HEK293T (cell line): ENCODE measurements at regions not wholly inside any gene's neighbourhood (a gene's known extent, or its start where the extent isn't known, plus 50 kb on each side); places are given as distances from the start of the nearest gene placed in this dataset.

Experiments used
- CTCF ChIA-PET: fragments of 350-600 bp; formaldehyde crosslinking; extraction: SDS; loops from one replicate; lab custom pipeline; 2021; ENCODE audit warnings: antibody characterized with exemption, inconsistent platforms; lab: Yijun Ruan, JAX
- POLR2A ChIA-PET: fragments of 350-600 bp; formaldehyde crosslinking; extraction: SDS; loops from one replicate; lab custom pipeline; 2020; ENCODE audit warnings: antibody characterized with exemption, inconsistent platforms; lab: Yijun Ruan, JAX
- DNase-seq: peaks from one replicate; pipeline ENCODE4 v3.0.0; 2012; ENCODE audit warnings: mixed read lengths; ENCODE audit errors: extremely low spot score
- ARNT ChIP-seq: fragments of 450-650 bp; IDR thresholded peaks from 2 replicates; pipeline ENCODE4 v1.6.1; 2017; ENCODE audit warnings: mild to moderate bottlenecking
- BHLHE40 ChIP-seq: fragments of 450-650 bp; IDR thresholded peaks from 2 replicates; pipeline ENCODE4 v1.6.1; 2016; ENCODE audit warnings: mild to moderate bottlenecking, moderate library complexity, borderline replicate concordance
- CTBP1 ChIP-seq: fragments of 450-650 bp; IDR thresholded peaks from 2 replicates; pipeline ENCODE4 v1.6.1; 2016; ENCODE audit warnings: borderline replicate concordance
- ELF4 ChIP-seq: fragments of 450-650 bp; IDR thresholded peaks from 2 replicates; pipeline ENCODE4 v1.6.1; 2017; ENCODE audit warnings: antibody characterized with exemption
- FOXA1 ChIP-seq: fragments of 450-650 bp; IDR thresholded peaks from 2 replicates; pipeline ENCODE4 v1.6.1; 2016; ENCODE audit warnings: mild to moderate bottlenecking
- FOXK2 ChIP-seq: fragments of 450-650 bp; IDR thresholded peaks from 2 replicates; pipeline ENCODE4 v1.6.1; 2016; ENCODE audit warnings: mild to moderate bottlenecking
- FOXM1 ChIP-seq: fragments of 450-650 bp; IDR thresholded peaks from 2 replicates; pipeline ENCODE4 v1.6.1; 2017; ENCODE audit warnings: mild to moderate bottlenecking, borderline replicate concordance
- HDGF ChIP-seq: fragments of 450-650 bp; IDR thresholded peaks from 2 replicates; pipeline ENCODE4 v1.6.1; 2017; ENCODE audit warnings: antibody characterized with exemption, borderline replicate concordance
- L3MBTL2 ChIP-seq: fragments of 450-650 bp; conservative IDR thresholded peaks from 2 replicates; pipeline ENCODE4 v1.6.1; 2016; ENCODE audit warnings: mild to moderate bottlenecking
- LEF1 ChIP-seq: fragments of 450-650 bp; IDR thresholded peaks from 2 replicates; pipeline ENCODE4 v1.6.1; 2017; ENCODE audit warnings: mild to moderate bottlenecking, borderline replicate concordance
- NFRKB ChIP-seq: fragments of 450-650 bp; IDR thresholded peaks from 2 replicates; pipeline ENCODE4 v1.6.1; 2016; ENCODE audit warnings: mild to moderate bottlenecking, moderate library complexity
- SP1 ChIP-seq: fragments of 450-650 bp; IDR thresholded peaks from 2 replicates; pipeline ENCODE4 v1.6.1; 2017
- SUZ12 ChIP-seq: fragments of 450-650 bp; IDR thresholded peaks from 2 replicates; pipeline ENCODE4 v1.6.1; 2016; ENCODE audit warnings: mild to moderate bottlenecking
- TARDBP ChIP-seq: fragments of 450-650 bp; IDR thresholded peaks from 2 replicates; pipeline ENCODE4 v1.6.1; 2016
- ZNF384 ChIP-seq: fragments of 450-650 bp; IDR thresholded peaks from 2 replicates; pipeline ENCODE4 v1.6.1; 2016
- TF ChIP-seq, protein P1 (sequence below): fragments of 450-650 bp; IDR thresholded peaks from 2 replicates; pipeline ENCODE4 v1.6.1; 2016

DNA sequence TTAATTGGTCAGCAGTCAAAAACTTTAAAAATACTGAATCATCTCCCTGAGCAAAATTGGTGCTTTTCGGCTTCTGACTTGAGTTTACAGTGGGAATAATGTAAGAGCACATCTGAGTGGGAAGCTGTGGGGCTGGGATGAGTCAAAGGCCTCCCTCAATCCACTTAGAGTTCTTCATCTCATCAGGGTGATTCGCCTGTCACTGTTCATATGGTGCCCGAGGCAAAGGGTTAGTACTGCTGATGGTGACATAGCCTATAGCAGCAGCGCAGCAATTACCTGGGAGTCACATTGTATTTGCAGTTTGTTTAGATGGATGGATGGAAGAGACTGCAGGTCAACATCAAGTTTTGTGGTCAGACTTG lies 113.8 kb upstream of the ZNF608 start:
- ChIA-PET POLR2A (interaction anchor here (0.8 to 1.0 kb wide), 2 partner anchors 10 to 11 kb away, joined by 3 read pairs; no protein-coding TSS in a partner anchor), CTCF (interaction anchor here (0.6 kb wide), 1 partner anchor 1875 kb away, joined by 6 read pairs; no protein-coding TSS in a partner anchor)
- TF ChIP-seq BHLHE40 (no peak), L3MBTL2 (no peak), CTBP1 (no peak)
- DNase-seq = no peak

DNA sequence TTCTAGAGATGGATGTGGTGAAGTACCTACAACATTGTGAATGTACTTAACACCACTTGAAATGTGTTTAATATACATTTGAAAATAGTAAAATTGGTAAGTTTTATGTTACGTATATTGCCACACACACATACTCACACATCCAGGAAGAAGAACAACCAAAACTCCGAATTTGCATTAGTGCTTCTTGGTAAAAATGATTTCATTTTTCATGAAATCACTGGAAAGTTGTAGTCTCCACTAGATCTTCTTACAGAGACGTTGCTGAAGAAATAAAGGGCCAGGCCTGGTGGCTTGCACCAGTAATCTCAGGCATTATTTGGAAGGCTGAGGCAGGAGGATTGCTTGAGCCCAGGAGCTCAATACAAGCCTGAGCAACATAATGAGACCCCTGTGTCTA lies 118.6 kb upstream of the ZNF608 start:
- no peak for TF ChIP-seq SUZ12
- TF ChIP-seq L3MBTL2 = no peak
- no peak for TF ChIP-seq FOXK2
- no peak for TF ChIP-seq CTBP1
- TF ChIP-seq, protein P1, sequence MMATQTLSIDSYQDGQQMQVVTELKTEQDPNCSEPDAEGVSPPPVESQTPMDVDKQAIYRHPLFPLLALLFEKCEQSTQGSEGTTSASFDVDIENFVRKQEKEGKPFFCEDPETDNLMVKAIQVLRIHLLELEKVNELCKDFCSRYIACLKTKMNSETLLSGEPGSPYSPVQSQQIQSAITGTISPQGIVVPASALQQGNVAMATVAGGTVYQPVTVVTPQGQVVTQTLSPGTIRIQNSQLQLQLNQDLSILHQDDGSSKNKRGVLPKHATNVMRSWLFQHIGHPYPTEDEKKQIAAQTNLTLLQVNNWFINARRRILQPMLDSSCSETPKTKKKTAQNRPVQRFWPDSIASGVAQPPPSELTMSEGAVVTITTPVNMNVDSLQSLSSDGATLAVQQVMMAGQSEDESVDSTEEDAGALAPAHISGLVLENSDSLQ = no peak
- ChIA-PET CTCF (interaction anchor here (0.6 kb wide), 1 partner anchor 17 kb away, joined by 3 read pairs; no protein-coding TSS in a partner anchor), POLR2A (no interaction called here)
- DNase-seq = no peak

DNA sequence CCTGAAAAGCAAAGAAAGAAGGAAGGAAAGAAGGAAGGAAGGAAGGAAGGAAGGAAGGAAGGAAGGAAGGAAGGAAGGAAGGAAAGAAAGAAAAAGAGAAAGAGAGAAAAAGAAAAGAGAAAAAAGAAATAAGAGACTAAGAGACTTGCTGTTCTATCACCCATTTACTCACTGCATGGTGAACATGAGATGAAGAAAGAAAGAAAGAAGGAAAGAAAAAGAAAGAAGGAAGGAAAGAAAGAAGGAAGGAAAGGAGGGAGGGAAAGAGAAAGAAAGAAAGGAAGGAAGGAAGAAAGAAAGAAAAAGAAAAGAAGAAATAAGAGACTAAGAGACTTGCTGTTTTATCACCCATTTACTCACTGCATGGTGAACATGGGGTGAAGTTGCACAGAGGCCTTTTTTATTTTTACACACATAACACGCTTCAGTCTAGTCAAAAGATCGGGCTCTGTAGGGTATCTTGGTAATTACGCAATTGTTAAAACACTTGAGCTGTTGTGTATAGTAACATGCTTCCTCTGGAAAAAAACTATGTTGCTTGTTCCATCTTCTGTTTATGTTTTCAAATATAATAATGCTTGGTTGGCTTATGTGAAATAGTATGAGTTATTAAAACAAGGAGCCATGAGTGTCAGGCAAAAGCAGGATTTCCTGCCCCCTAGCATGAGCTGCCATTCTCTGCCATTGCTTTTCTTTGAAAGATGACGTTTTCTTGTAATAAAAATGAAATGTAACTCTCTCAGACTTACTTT lies 119.3 kb upstream of the ZNF608 start:
- TF ChIP-seq, protein P1 = no peak
- no peak for TF ChIP-seq HDGF
- TF ChIP-seq L3MBTL2 = peak; percentile 80
- TF ChIP-seq SP1 = no peak
- DNase-seq = no peak
- CTCF ChIA-PET = interaction anchor here (0.6 to 1.2 kb wide), 4 partner anchors 16 to 794 kb away, joined by 3 read pairs; no protein-coding TSS in a partner anchor
- POLR2A ChIA-PET = interaction anchor here (0.7 to 1.3 kb wide), 4 partner anchors 36 to 117 kb away, joined by 3 read pairs; no protein-coding TSS in a partner anchor

DNA sequence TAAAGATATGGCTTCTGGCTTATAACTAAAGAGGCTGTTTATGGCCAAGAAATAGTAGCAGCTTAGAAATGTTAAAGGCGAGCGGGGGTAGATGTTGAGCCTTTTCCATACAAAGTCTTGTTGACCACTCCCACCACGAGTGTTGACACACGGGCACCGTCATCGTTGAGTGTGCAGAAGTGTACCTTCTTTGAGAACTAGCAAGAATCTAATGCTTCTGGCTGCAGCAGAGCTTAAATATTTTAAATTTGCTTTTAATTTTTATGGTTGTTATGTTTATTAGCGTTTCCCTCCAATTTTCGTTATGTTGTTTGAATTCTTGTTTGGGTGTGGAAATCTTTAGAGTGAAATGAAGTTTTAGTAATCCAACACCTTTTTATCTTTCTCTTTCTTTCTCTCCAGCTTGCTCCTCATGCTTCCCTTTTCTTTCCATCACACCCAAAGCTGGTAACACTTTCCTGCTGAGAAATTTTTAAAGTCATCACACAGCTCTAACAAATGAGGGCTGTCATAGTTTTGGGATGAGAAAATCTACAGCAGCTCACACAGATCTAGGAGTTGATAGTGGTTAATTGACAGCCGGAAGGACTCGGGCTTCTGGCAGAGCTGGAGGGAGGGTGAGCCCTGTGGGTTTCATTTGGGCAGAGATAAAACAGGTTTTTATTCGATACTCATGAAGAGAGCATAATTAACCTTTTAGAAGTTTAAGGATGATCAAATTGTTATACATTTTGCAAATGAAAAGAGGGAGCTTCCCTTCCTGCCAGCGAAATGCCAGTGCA lies 120.1 kb upstream of the ZNF608 start:
- no peak for DNase-seq
- ChIA-PET CTCF (interaction anchor here (0.6 to 1.2 kb wide), 3 partner anchors 15 to 794 kb away, joined by 3 read pairs; no protein-coding TSS in a partner anchor), POLR2A (interaction anchor here (0.7 to 1.3 kb wide), 4 partner anchors 35 to 118 kb away, joined by 3 read pairs; no protein-coding TSS in a partner anchor)
- TF ChIP-seq, protein P1 = peak; percentile 70
- TF ChIP-seq ARNT = no peak
- TF ChIP-seq NFRKB = no peak

DNA sequence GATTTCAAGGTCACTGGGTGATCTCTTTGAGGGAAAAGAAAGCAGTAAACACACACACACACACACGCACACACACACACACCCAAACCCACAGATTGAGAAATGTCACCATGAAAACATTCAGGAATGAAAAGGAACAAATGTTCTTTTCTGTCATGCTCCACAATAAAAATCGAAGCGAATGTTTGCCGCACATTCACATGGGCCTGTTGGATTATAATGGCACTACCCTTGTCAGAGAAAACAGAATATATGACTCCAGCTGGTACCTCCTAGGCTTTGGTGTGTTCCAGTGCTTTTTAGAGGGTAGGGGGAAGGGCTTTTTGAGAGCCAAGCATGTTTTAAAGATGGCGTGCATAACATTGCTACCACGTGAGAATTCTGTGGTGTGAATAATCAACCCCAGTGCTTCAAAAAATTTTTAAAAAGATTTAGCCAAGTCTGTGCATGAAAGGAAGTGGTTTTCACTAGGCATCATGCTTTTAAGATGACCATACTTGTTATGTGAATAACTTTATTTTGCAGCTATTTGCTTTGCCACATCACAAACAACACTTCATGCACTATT lies 120.8 kb upstream of the ZNF608 start:
- TF ChIP-seq ARNT (no peak), SUZ12 (no peak), FOXA1 (no peak), CTBP1 (no peak)
- POLR2A ChIA-PET = no interaction called here
- DNase-seq = no peak
- CTCF ChIA-PET = interaction anchor here (1.2 kb wide), 1 partner anchor 15 kb away, joined by 3 read pairs; no protein-coding TSS in a partner anchor

DNA sequence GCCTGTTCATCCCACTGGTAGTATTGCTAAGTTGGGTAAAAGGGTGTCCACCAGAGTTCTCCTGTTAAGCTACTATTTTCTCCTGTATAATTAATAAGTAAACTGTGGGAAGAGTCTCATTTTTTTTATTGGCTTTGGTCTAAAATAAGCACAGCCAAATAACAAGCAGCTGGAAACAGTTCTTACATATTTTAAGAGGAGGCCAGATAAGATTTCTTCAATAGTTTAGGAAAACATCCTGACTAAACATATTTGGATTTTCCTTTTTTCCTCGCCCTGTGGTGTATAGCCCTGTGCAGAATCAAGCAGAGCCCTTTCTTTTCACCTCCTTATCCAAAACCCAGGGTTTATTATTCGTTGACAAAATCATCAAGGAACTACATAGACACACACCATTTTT lies 122.2 kb upstream of the ZNF608 start:
- CTCF ChIA-PET = no interaction called here
- DNase-seq = no peak
- POLR2A ChIA-PET = interaction anchor here (1.0 kb wide), 1 partner anchor 8 kb away, joined by 3 read pairs; no protein-coding TSS in a partner anchor
- TF ChIP-seq CTBP1 = no peak
- no peak for TF ChIP-seq L3MBTL2
- TF ChIP-seq BHLHE40 = no peak
- no peak for TF ChIP-seq LEF1
- TF ChIP-seq ELF4 = no peak

DNA sequence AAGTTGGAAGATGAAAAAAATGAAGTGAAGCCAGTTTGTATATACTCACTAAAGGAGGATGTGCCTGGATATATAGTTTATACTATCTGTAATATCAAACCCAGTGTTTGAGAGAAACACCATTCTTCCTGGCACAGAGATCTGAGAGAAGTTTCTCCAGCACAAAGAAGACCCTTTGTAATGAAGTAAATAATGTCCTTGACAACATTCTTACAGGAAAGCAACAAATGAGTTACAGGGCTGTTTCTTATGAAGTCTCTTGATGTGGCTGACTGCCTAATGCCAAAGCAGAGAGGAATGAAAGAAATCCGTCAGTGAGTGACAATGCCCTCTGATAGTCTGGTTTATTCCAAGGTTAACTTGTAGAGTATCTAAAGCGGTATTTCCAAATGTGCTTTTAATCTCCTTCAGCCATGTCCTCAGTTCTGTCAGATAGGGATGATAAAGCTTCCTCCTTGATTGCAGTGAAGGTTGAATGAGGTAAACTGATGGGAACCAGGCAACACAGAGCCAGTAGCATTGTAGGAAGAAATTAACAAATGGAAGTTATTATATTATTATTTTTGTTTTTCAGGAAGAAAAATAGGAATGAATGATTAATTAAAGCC lies 123.1 kb upstream of the ZNF608 start:
- no peak for DNase-seq
- POLR2A ChIA-PET = no interaction called here
- CTCF ChIA-PET = no interaction called here
- no peak for TF ChIP-seq LEF1
- TF ChIP-seq FOXA1 = no peak
- no peak for TF ChIP-seq TARDBP
- no peak for TF ChIP-seq FOXM1
- no peak for TF ChIP-seq ARNT
- no peak for TF ChIP-seq BHLHE40
- no peak for TF ChIP-seq HDGF
- no peak for TF ChIP-seq CTBP1
- TF ChIP-seq FOXK2 = no peak
- TF ChIP-seq SUZ12 = no peak
- TF ChIP-seq ZNF384 = no peak
- TF ChIP-seq, protein P1 = no peak
- TF ChIP-seq SP1 = no peak
- TF ChIP-seq ELF4 = no peak
